ENCODE measurements at regions not wholly inside any gene's neighbourhood (a gene's known extent, or its start where the extent isn't known, plus 50 kb on each side); places are given as distances from the start of the nearest gene placed in this dataset.

DNA sequence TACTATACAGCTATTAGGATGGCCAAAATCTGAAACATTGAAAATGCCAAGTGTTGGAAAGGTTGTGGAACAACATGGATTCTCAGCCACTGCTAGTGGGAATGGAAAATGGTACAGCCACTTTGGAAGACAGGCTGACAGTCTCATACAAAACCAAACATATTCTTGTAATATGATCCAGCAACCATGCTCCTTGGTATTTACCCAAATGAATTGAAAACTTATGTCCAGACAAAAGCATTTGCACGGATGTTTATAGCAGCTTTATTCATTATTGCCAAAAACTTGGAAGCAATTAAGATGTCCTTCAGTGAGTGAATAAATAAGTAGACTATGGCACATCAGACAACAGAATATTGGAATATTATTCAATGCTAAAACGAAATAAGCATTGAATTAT is 105.8 kb upstream of the DCLK2 start:
- ATAC-seq, result no peak
- CTCF ChIA-PET (ENCODE audit: low intra/inter-chr PET ratio, low total read pairs), result no interaction called here
- no peak overlapping the region for H3K27ac ChIP-seq (ENCODE audit: extremely low read length, insufficient read depth, low read length)
- H3K4me2 ChIP-seq (ENCODE audit: low read depth, low read length), result no peak overlapping the region
- H3K9me3 ChIP-seq (ENCODE audit: low read length), result no peaks in the 10 kb centered on the region
- intact Hi-C loops (cut with micrococcal nuclease; ENCODE audit: unreplicated experiment) (no loop called here), in situ Hi-C loops (cut with HindIII; ENCODE audit: extremely low pct_ligation_motif_present, low pct_unique_long_range_greater_than_20kb) (no loop called here)
- no peaks in the 10 kb centered on the region; a peak in 1 of 5 replicates for H3K27me3 ChIP-seq (ENCODE audit: control insufficient read depth in 1 of 2, insufficient read depth in 2 of 2, low read length in 2 of 2)
- no peak overlapping the region for H3K4me3 ChIP-seq (replicated peaks in 1 of 3; ENCODE audit: insufficient read depth in 1 of 3, low read depth in 2 of 3, low read length in 3 of 3)
- no peaks in the 10 kb centered on the region for H4K20me1 ChIP-seq (ENCODE audit: insufficient read depth, low read length)
- DNase-seq (ENCODE audit: low spot score), result no peak
- H3K9ac ChIP-seq (ENCODE audit: insufficient read depth, low read depth, low read length), result no peak overlapping the region
- POLR2A ChIA-PET, result no interaction called here
- no peak for TF ChIP-seq ZNF33A (CRISPR knock-in tag; IDR thresholded peaks at IDR 0.05; ENCODE audit: borderline replicate concordance)
- TF ChIP-seq, protein P1, sequence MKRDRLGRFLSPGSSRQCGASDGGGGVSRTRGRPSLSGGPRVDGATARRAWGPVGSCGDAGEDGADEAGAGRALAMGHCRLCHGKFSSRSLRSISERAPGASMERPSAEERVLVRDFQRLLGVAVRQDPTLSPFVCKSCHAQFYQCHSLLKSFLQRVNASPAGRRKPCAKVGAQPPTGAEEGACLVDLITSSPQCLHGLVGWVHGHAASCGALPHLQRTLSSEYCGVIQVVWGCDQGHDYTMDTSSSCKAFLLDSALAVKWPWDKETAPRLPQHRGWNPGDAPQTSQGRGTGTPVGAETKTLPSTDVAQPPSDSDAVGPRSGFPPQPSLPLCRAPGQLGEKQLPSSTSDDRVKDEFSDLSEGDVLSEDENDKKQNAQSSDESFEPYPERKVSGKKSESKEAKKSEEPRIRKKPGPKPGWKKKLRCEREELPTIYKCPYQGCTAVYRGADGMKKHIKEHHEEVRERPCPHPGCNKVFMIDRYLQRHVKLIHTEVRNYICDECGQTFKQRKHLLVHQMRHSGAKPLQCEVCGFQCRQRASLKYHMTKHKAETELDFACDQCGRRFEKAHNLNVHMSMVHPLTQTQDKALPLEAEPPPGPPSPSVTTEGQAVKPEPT (CRISPR knock-in tag; IDR thresholded peaks at IDR 0.05; ENCODE audit: low read depth), result no peak
- TF ChIP-seq ZNF367 (CRISPR knock-in tag; IDR thresholded peaks at IDR 0.05; ENCODE audit: borderline replicate concordance), result no peak
- TF ChIP-seq ZNF232 (CRISPR knock-in tag; IDR thresholded peaks at IDR 0.05; ENCODE audit: borderline replicate concordance), result no peak
- no peak for TF ChIP-seq ZNF773 (CRISPR knock-in tag; IDR thresholded peaks at IDR 0.05; ENCODE audit: borderline replicate concordance)
- no peak for TF ChIP-seq JUNB (CRISPR knock-in tag; IDR thresholded peaks at IDR 0.05; ENCODE audit: borderline replicate concordance)
- TF ChIP-seq NFYB (CRISPR knock-in tag; IDR thresholded peaks at IDR 0.05), result no peak
- no peak for TF ChIP-seq ZMYM4 (CRISPR knock-in tag; IDR thresholded peaks at IDR 0.05)
- no peak for TF ChIP-seq ZNF629 (CRISPR knock-in tag; conservative IDR thresholded peaks at IDR 0.05)
- TF ChIP-seq, protein P2, sequence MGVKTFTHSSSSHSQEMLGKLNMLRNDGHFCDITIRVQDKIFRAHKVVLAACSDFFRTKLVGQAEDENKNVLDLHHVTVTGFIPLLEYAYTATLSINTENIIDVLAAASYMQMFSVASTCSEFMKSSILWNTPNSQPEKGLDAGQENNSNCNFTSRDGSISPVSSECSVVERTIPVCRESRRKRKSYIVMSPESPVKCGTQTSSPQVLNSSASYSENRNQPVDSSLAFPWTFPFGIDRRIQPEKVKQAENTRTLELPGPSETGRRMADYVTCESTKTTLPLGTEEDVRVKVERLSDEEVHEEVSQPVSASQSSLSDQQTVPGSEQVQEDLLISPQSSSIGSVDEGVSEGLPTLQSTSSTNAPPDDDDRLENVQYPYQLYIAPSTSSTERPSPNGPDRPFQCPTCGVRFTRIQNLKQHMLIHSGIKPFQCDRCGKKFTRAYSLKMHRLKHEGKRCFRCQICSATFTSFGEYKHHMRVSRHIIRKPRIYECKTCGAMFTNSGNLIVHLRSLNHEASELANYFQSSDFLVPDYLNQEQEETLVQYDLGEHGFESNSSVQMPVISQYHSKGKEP (CRISPR knock-in tag; IDR thresholded peaks at IDR 0.05), result no peak
- TF ChIP-seq HNF4G (IDR thresholded peaks at IDR 0.05; ENCODE audit: borderline replicate concordance, low read depth, low read length), result no peak
- no peak for TF ChIP-seq HNF4G (CRISPR knock-in tag; IDR thresholded peaks at IDR 0.05; ENCODE audit: borderline replicate concordance, low read depth)
- 2% methylated on average over 2 of the region's 2 CpGs for WGBS (ENCODE audit: low lambda C conversion rate)
- H3K36me3 ChIP-seq (replicated peaks in 1 of 2; ENCODE audit: control insufficient read depth in 1 of 2, insufficient read depth in 2 of 2, low read length in 2 of 2), result no peaks in the 10 kb centered on the region
- FAIRE-seq, result no peak
- no peaks in the 10 kb centered on the region for H3K79me2 ChIP-seq (ENCODE audit: insufficient read depth, low read length)
- no TSS peak for BruUV-seq (replicated peaks)
- no peaks in the 10 kb centered on the region for H3K4me1 ChIP-seq (ENCODE audit: insufficient read depth, low read length)
- H2AFZ ChIP-seq (ENCODE audit: low read length), result no peak overlapping the region
